ENCODE measurements at regions not wholly inside any gene's neighbourhood (a gene's known extent, or its start where the extent isn't known, plus 50 kb on each side); places are given as distances from the start of the nearest gene placed in this dataset.

DNA sequence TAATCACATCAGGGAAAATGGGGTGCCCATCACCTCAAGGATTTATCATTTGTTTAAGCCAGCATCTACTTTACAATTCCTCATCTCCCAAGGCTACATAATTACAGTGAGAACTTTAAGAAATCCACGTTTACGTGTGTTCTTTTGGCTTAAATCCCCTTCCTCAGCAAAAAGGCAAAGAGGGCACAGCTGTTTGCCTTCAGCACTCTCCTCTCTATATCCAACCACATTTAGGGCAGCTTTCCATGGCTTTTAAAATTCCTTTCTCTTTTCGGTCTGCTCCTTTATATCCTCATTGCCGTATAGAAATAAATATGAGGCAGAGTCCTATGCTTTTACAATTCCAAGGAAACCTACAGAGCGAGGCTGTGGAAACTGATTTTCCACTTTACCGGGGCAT is 175.9 kb downstream of the EMP1 start (continued):
- TF ChIP-seq ZZZ3 (IDR thresholded peaks at IDR 0.05; ENCODE audit: control insufficient read depth, insufficient read length, low read depth) (no peak), STAT3 (IDR thresholded peaks at IDR 0.05; ENCODE audit: low read depth, low read length) (no peak), ZNF687 (IDR thresholded peaks at IDR 0.05) (no peak), LARP7 (IDR thresholded peaks at IDR 0.05) (no peak)
- TF ChIP-seq, protein P1, sequence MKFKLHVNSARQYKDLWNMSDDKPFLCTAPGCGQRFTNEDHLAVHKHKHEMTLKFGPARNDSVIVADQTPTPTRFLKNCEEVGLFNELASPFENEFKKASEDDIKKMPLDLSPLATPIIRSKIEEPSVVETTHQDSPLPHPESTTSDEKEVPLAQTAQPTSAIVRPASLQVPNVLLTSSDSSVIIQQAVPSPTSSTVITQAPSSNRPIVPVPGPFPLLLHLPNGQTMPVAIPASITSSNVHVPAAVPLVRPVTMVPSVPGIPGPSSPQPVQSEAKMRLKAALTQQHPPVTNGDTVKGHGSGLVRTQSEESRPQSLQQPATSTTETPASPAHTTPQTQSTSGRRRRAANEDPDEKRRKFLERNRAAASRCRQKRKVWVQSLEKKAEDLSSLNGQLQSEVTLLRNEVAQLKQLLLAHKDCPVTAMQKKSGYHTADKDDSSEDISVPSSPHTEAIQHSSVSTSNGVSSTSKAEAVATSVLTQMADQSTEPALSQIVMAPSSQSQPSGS (IDR thresholded peaks at IDR 0.05; ENCODE audit: low read length) = no peak

DNA sequence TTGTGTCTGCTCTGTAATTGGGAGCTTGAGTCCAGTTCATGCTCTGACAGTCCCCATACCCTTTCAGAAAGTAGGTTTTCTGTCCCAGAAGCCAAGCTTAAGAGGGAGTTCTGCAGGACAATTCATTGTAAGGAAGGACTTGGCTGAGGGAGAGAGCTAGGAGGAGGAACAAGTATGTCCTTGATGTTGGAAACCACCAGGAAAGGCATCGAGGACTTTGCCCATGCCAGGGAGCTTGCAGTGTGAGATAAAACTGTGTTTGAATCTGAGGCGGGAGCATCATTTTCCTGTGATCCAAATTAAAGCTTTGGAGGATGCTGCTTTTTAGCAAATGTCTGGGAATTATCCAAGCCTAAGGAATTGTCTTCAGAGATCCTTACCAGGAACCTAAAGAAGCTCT is 175.3 kb downstream of the EMP1 start:
- Histone ChIP-seq H3K79me2 (ENCODE audit: control insufficient read depth, insufficient read depth, low read length) (no peaks in the 10 kb centered on the region), H3K27me3 (replicated peaks in 1 of 2; ENCODE audit: control insufficient read depth in 2 of 2, insufficient read depth in 2 of 2, low read length in 1 of 2) (no peaks in the 10 kb centered on the region), H3K36me3 (ENCODE audit: control insufficient read depth in 2 of 2, insufficient read depth in 2 of 2, low read length in 1 of 2) (no peaks in the 10 kb centered on the region), H2AFZ (ENCODE audit: control insufficient read depth, low read depth, low read length) (no peak overlapping the region), H4K20me1 (ENCODE audit: control insufficient read depth, insufficient read depth) (no peaks in the 10 kb centered on the region), H3K27ac (ENCODE audit: control insufficient read depth, insufficient read depth) (no peak overlapping the region), H3K4me1 (ENCODE audit: control insufficient read depth, insufficient read depth, low read length) (no peaks in the 10 kb centered on the region), H3K9ac (ENCODE audit: control insufficient read depth, insufficient read depth, low read length) (no peak overlapping the region), H3K9me3 (replicated peaks; ENCODE audit: control insufficient read depth, insufficient read depth, low read length) (no peaks in the 10 kb centered on the region), H3K4me2 (ENCODE audit: control insufficient read depth, insufficient read depth) (no peak overlapping the region), H3K4me3 (no peak overlapping the region)
- intact Hi-C loops (cut with micrococcal nuclease; ENCODE audit: unreplicated experiment) = no loop called here
- FAIRE-seq = no peak
- ChIA-PET CTCF (interaction anchor here (1.3 to 3.1 kb wide), 4 partner anchors 9 to 163 kb away, joined by 3 to 22 read pairs (median 7); no protein-coding TSS in a partner anchor), RAD21 (ENCODE audit: unreplicated experiment) (interaction anchor here (1.0 to 1.6 kb wide), 2 partner anchors 9 to 162 kb away, joined by 3 to 4 read pairs; no protein-coding TSS in a partner anchor), SMC1A (ENCODE audit: uncharacterized antibody, unreplicated experiment) (interaction anchor here (0.8 to 1.3 kb wide), 5 partner anchors 9 to 289 kb away, joined by 3 to 5 read pairs (median 3); no protein-coding TSS in a partner anchor), POLR2A (no interaction called here)
- in situ Hi-C loops (cut with MboI) = no loop called here
- 17% methylated on average over 2 of the region's 2 CpGs for WGBS (ENCODE audit: insufficient coverage, insufficient replicate concordance, low lambda C conversion rate, missing lambda C conversion rate)
- BruUV-seq (replicated peaks) = no TSS peak
- no peak for DNase-seq (ENCODE audit: low read depth, low spot score)
- no peak for ATAC-seq
- TF ChIP-seq SKIL (IDR thresholded peaks at IDR 0.05; ENCODE audit: low read depth, poor library complexity, severe bottlenecking) = no peak
- TF ChIP-seq, protein P2, sequence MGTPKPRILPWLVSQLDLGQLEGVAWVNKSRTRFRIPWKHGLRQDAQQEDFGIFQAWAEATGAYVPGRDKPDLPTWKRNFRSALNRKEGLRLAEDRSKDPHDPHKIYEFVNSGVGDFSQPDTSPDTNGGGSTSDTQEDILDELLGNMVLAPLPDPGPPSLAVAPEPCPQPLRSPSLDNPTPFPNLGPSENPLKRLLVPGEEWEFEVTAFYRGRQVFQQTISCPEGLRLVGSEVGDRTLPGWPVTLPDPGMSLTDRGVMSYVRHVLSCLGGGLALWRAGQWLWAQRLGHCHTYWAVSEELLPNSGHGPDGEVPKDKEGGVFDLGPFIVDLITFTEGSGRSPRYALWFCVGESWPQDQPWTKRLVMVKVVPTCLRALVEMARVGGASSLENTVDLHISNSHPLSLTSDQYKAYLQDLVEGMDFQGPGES (IDR thresholded peaks at IDR 0.05) = no peak
- no peak for TF ChIP-seq SMAD5 (IDR thresholded peaks at IDR 0.05; ENCODE audit: low read depth)
- TF ChIP-seq BRCA1 (IDR thresholded peaks at IDR 0.05; ENCODE audit: low read depth, low read length) = no peak
- TF ChIP-seq TBL1XR1 (IDR thresholded peaks at IDR 0.05; ENCODE audit: low read depth, low read length) = no peak
- TF ChIP-seq BCL3 (IDR thresholded peaks at IDR 0.05; ENCODE audit: borderline replicate concordance, insufficient read depth, low read depth, low read length, poor library complexity, severe bottlenecking) = no peak

All from GM12878 (cell line).